Mucosa of descending colon (tissue), 3 donors: ENCODE measurements at regions not wholly inside any gene's neighbourhood (a gene's known extent, or its start where the extent isn't known, plus 50 kb on each side); places are given as distances from the start of the nearest gene placed in this dataset.

ENCODE experiments used
- ATAC-seq: fragments of 200-7000 bp; cut with Tn5 transposase; one replicate; pipeline ENCODE4 v1.9.1; 2020; ENCODE audit warnings: mild to moderate bottlenecking, moderate library complexity
- DNase-seq, 3 donors: peaks; one replicate each; pipeline ENCODE4 v3.0.0-alpha.2; 2020
- H3K36me3 ChIP-seq: fragments of 200-600 bp; one replicate; pipeline ENCODE4 v1.8.0; 2021; ENCODE audit warnings: low read depth, mild to moderate bottlenecking
- H3K4me1 ChIP-seq: fragments of 200-600 bp; one replicate; pipeline ENCODE4 v1.8.0; 2021; ENCODE audit warnings: low read depth, mild to moderate bottlenecking
- H3K4me3 ChIP-seq: fragments of 200-600 bp; one replicate; pipeline ENCODE4 v1.8.0; 2021; ENCODE audit warnings: mild to moderate bottlenecking
- H3K9me3 ChIP-seq: fragments of 200-600 bp; one replicate; pipeline ENCODE4 v1.8.0; 2021; ENCODE audit warnings: mild to moderate bottlenecking
- intact Hi-C, 2 donors: fragments of 100-400 bp; cut with DNase I in 1 of 2; cut with micrococcal nuclease in 1 of 2; formaldehyde crosslinking; loops; one replicate each; pipeline versions ENCODE4 v1.11.0 to v1.11.1; 2022; cut with DNase I, micrococcal nuclease
- TF ChIP-seq, protein P1 (sequence below): fragments of 200-600 bp; IDR thresholded peaks from one replicate; pipeline ENCODE4 v1.8.0; 2022; ENCODE audit warnings: antibody characterized with exemption, mild to moderate bottlenecking
- donor health status: DM: no; HTN: no; CAD: no; lungs with moderate emphysema.
- donor health status: DM: no; HTN: no; CAD: no.
- donor health status: DM: no; HTN: yes; CAD: no.

DNA sequence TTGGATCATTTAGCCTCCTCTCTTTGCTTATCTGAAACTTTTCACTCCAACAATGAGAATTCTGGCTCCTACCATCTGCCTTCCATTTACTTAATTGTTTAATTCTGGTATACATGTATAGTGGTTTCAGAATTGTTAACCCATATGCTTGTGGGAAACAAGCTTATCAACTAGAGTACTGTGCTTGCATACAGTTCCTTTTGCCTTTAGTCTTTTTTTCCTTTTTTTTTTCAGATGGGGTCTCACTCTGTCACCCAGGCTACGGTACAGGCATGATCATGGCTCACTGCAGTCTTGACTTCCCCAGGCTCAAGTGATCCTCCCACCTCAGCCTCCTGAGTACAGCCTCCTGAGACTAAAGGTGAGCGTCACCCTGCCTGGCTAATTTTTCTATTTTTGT, 153.8 kb upstream of the LHX5 start:
- TF ChIP-seq, protein P1, sequence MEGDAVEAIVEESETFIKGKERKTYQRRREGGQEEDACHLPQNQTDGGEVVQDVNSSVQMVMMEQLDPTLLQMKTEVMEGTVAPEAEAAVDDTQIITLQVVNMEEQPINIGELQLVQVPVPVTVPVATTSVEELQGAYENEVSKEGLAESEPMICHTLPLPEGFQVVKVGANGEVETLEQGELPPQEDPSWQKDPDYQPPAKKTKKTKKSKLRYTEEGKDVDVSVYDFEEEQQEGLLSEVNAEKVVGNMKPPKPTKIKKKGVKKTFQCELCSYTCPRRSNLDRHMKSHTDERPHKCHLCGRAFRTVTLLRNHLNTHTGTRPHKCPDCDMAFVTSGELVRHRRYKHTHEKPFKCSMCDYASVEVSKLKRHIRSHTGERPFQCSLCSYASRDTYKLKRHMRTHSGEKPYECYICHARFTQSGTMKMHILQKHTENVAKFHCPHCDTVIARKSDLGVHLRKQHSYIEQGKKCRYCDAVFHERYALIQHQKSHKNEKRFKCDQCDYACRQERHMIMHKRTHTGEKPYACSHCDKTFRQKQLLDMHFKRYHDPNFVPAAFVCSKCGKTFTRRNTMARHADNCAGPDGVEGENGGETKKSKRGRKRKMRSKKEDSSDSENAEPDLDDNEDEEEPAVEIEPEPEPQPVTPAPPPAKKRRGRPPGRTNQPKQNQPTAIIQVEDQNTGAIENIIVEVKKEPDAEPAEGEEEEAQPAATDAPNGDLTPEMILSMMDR = no peak
- no peak for ATAC-seq
- intact Hi-C loops = no loop called here

DNA sequence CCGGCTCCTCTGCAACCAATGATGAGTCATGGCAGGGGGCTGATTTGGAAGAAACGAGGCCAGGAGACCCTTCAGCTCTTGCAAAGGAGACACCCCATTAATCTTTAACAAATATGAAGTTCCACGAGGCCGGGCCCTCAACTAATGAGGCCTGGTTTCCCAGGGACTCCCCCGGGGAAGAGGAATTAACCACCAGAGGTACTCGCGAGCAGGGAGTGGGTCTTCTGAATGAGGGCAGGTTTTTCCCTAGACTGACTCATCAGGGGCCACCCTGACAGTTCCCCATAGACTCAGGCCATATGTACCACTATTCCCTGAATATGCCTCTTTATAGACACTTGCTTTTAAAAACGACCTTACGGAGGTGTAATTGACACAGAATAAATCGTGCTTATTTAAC, 150.7 kb upstream of the LHX5 start:
- Histone ChIP-seq H3K36me3 (no peaks in the 10 kb centered on the region), H3K4me1 (no peaks in the 10 kb centered on the region), H3K4me3 (no peak overlapping the region), H3K9me3 (peaks cover 13% of the 10 kb centered on the region)
- TF ChIP-seq, protein P1 = no peak
- no peak for ATAC-seq
- no peak for DNase-seq
- intact Hi-C loops = no loop called here

More for the DNA sequence above, 153.8 kb upstream of the LHX5 start:
- Histone ChIP-seq H3K9me3 (peaks cover 18% of the 10 kb centered on the region), H3K4me1 (no peaks in the 10 kb centered on the region), H3K36me3 (no peaks in the 10 kb centered on the region), H3K4me3 (no peak overlapping the region)
- DNase-seq = no peak

DNA sequence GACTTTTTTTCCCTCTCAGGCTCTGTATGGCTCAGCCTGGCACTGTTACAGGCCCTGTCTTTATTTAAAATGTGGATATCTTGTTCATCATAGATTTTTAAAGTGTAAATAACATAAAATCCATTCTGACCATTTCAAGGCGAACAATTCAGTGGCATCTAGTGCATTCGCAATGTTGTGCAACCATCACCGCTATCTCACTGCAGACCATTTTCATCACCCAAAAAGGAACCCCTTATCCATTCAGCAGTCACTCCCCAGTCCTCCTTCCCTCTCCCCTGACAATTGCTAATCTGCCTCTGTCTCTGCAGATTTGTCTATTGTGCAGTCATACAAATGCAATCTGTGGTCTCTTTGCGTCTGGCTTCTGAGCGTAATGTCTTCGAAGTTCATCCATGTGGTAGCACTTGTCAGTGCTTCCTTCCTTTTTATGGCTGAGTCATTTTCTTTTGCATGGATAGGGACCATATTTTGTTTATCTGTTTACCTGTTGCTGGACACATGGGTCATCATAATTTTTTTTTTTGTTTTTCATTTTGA, 148.8 kb upstream of the LHX5 start:
- TF ChIP-seq, protein P1 = no peak
- DNase-seq (no peak), ATAC-seq (no peak)
- no peak overlapping the region for H3K4me3 ChIP-seq
- H3K9me3 ChIP-seq = peaks cover 4% of the 10 kb centered on the region
- intact Hi-C loops = no loop called here
- no peaks in the 10 kb centered on the region for H3K36me3 ChIP-seq
- no peaks in the 10 kb centered on the region for H3K4me1 ChIP-seq

DNA sequence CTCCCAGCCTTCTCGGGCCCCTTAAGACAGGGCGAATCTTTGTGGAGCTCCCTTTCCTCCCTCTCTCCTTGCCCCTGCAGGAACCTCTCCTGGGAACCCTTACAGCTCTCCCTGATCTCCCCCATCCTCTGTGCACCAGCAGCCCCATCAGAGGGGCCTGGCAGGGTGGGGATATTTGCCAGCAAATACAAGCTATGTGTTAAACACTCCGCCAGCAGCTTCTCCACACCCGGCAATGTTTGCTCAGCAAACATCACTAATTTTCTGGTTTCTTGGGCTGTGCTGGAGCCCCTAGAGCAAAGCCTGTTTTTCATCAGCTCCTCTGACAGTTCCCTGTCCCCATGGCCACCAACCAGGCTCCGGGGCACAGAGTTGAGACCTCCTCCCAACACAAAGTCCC, 147.5 kb upstream of the LHX5 start:
- no peak for ATAC-seq
- no peak for DNase-seq
- TF ChIP-seq, protein P1 = no peak

DNA sequence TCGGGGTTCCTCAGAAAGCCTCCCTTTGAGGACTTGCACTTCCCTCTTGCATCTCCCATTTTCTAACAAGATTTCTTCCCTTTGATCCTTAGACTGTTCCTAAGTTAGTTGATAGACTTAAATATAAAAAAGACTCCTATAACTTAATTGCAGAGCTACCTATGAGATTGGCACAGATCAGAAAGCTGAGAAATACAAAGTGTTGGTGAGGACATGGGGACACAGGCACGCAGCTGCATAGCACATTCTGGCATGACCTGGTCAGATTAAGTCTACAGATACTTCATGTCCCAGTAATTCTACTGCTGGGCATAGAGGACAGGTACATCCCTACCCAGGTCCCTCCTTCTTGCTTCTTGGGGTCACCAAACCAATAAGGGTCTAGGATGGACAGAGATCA, 141.7 kb upstream of the LHX5 start:
- intact Hi-C loops = no loop called here
- DNase-seq = no peak
- ATAC-seq = no peak
- H3K4me3 ChIP-seq = no peak overlapping the region
- no peaks in the 10 kb centered on the region for H3K36me3 ChIP-seq
- H3K9me3 ChIP-seq = no peaks in the 10 kb centered on the region
- no peaks in the 10 kb centered on the region for H3K4me1 ChIP-seq
- TF ChIP-seq, protein P1 = no peak

More for the DNA sequence above, 147.5 kb upstream of the LHX5 start:
- Histone ChIP-seq H3K4me1 (no peaks in the 10 kb centered on the region), H3K4me3 (no peak overlapping the region), H3K36me3 (no peaks in the 10 kb centered on the region), H3K9me3 (no peaks in the 10 kb centered on the region)
- intact Hi-C loops = no loop called here

DNA sequence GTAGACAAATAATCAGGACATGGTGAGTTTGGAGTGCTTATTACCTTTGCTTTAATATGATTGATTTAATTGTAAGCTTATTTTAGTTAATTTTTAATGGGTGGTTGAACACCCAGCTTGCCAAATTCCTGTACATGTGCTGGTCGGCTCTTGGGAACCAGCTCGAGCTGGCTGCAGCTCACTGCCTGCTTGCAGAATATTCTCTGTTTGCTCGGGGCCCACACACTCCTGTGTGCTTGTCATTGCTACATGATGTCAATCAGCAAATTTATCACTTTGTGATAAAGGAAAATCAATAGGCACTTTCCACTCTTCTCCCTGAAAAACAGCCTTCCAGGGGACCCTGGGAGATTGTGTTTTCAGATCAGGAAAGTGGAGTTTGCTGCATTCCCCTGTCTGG, 141.1 kb upstream of the LHX5 start:
- Histone ChIP-seq H3K36me3 (no peaks in the 10 kb centered on the region), H3K4me1 (no peaks in the 10 kb centered on the region), H3K9me3 (no peaks in the 10 kb centered on the region), H3K4me3 (no peak overlapping the region)
- ATAC-seq (no peak), DNase-seq (no peak)
- intact Hi-C loops = no loop called here
- TF ChIP-seq, protein P1 = no peak
